Activated CD8-positive, alpha-beta memory T cell treated with anti-CD3 and anti-CD28 coated beads, Interleukin-2, amount 50 U/mL, for 1 hour (primary cell): ENCODE measurements at regions not wholly inside any gene's neighbourhood (a gene's known extent, or its start where the extent isn't known, plus 50 kb on each side); places are given as distances from the start of the nearest gene placed in this dataset.

Experiments
- DNase-seq: peaks from one replicate; pipeline ENCODE4 v3.0.0-alpha.2; 2020; ENCODE audit errors: extremely low read depth

GRCh38 chr21:22892740-22893139 lies 1894.5 kb downstream of the NCAM2 start:
- no peak for DNase-seq

GRCh38 chr21:22898051-22898665 lies 1899.9 kb downstream of the NCAM2 start:
- DNase-seq = no peak

GRCh38 chr21:22900490-22900889 lies 1902.3 kb downstream of the NCAM2 start:
- no peak for DNase-seq

- DNase-seq = no peak
Measured at GRCh38 chr21:22903851-22904250, 1905.6 kb downstream of the NCAM2 start.

GRCh38 chr21:22904385-22904784 lies 1906.2 kb downstream of the NCAM2 start:
- DNase-seq = no peak

GRCh38 chr21:22925032-22925431 lies 1926.8 kb downstream of the NCAM2 start:
- DNase-seq = no peak

GRCh38 chr21:22927469-22927868 lies 1929.3 kb downstream of the NCAM2 start:
- DNase-seq = no peak

GRCh38 chr21:22941779-22942490 lies 1943.7 kb downstream of the NCAM2 start:
- DNase-seq = no peak

GRCh38 chr21:22955559-22955958 lies 1957.3 kb downstream of the NCAM2 start:
- DNase-seq = no peak

GRCh38 chr21:22961258-22961657 lies 1963.0 kb downstream of the NCAM2 start:
- no peak for DNase-seq

GRCh38 chr21:22965455-22966135 lies 1967.4 kb downstream of the NCAM2 start:
- DNase-seq = no peak

- no peak for DNase-seq
Measured at GRCh38 chr21:22981819-22982218, 1983.6 kb downstream of the NCAM2 start.

- DNase-seq = no peak
Measured at GRCh38 chr21:22993144-22993543, 1994.9 kb downstream of the NCAM2 start.

GRCh38 chr21:22993822-22994574 lies 1995.8 kb downstream of the NCAM2 start:
- DNase-seq = no peak

GRCh38 chr21:23003951-23004350 lies 2005.7 kb downstream of the NCAM2 start:
- no peak for DNase-seq

- no peak for DNase-seq
Measured at GRCh38 chr21:23008601-23009202, 2010.5 kb downstream of the NCAM2 start.

- no peak for DNase-seq
Measured at GRCh38 chr21:23009360-23009759, 2011.2 kb downstream of the NCAM2 start.

GRCh38 chr21:23014021-23014420 lies 2015.8 kb downstream of the NCAM2 start:
- DNase-seq = no peak

- DNase-seq = no peak
Measured at GRCh38 chr21:23016617-23017016, 2018.4 kb downstream of the NCAM2 start.

GRCh38 chr21:23017989-23018388 lies 2019.8 kb downstream of the NCAM2 start:
- no peak for DNase-seq

- no peak for DNase-seq
Measured at GRCh38 chr21:23020969-23021368, 2022.8 kb downstream of the NCAM2 start.

- DNase-seq = no peak
Measured at GRCh38 chr21:23021481-23021880, 2023.3 kb downstream of the NCAM2 start.
